HG02840 (cell line): ENCODE measurements at regions not wholly inside any gene's neighbourhood (a gene's known extent, or its start where the extent isn't known, plus 50 kb on each side); places are given as distances from the start of the nearest gene placed in this dataset.
"Not testable (repeated sequence)": the region's sequence is repeated elsewhere in the genome, so short reads cannot be mapped to it uniquely, and the experiment has no call there.

ENCODE experiments used
- ATAC-seq: cut with Tn5 transposase; IDR thresholded peaks from one replicate; pipeline ENCODE4 v1.9.1; 2021; ENCODE audit warnings: mild to moderate bottlenecking, moderate library complexity, moderate number of reproducible peaks; ENCODE audit not compliant: unreplicated experiment, low FRiP score

GRCh38 chr13:23067129-23067528, 113.7 kb upstream of the SGCG start:
- no peak for ATAC-seq

- no peak for ATAC-seq
Measured at GRCh38 chr13:23069566-23069965, 111.2 kb upstream of the SGCG start.

DNA sequence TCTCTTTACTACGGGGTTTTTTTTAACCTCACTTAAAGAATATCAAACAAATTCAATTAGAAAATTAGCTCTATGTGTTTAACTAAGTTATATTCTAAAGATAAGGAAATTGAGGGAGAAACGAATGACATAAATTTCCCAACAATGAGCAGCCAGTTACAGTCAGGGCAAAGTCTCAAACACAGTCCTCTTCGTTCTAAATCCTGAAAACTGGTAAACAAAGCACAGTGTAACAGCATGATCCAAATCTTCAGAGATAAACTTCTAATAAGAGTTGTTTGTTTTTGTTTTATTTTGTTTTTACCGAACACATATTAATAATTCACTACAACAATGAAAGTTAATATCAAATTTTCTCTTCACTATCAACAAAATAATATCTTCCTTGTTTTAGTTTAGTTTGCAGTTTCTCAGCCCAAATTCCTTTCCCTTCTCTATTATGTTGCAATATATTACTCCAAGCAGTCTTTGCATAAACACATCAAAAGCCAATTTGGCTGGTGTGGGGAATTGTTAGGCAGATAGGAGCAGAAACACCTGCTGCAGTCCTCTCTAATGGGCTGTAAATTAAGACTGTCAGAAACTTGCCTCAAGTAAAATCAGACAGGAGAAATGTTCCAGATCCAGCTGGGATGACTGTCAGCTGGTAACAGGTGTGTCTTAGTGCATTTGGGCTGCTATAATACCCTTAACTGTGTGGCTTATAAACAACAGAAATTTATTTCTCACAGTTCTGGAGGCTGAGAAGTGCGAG, 106.5 kb upstream of the SGCG start:
- ATAC-seq: no peak

DNA sequence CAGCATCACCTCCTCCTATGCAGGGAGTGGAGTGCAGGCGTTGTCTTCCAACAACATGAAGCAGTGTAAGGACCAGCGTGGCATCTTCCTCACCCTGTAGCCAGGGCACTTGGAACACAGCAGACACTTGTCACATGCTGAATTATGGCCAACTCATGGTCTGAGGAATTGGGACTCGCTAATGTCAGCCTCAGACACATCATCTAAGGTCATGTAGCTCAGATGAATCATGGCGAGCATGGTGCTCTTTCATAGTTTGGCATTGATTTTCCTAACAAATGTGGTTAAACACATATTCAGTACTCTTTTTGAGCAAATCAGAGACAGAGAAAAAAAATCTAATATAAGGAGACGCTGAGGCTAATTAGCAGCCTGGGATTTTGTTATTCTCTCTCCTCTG, 99.6 kb upstream of the SGCG start:
- ATAC-seq: no peak

DNA sequence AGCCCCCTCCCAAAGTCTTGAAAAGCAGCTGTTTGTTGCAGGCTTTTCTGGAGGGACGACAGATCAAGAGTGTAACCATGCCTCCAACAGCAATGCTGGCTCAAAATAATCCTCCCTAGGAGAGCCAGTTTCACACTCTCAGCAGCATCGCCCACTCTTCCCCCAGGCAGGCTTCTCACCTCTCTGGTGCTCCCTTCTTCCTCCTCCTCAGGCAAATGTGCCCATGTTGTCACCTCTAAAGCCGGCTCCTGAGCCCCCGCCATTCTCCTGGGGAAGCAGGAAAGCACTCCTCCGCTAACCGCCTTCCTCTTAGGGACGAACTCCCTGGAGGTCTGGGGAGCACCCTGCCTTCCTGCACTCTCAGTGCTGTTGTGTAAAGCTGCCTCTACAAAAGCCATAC, 98.9 kb upstream of the SGCG start:
- ATAC-seq: no peak

DNA sequence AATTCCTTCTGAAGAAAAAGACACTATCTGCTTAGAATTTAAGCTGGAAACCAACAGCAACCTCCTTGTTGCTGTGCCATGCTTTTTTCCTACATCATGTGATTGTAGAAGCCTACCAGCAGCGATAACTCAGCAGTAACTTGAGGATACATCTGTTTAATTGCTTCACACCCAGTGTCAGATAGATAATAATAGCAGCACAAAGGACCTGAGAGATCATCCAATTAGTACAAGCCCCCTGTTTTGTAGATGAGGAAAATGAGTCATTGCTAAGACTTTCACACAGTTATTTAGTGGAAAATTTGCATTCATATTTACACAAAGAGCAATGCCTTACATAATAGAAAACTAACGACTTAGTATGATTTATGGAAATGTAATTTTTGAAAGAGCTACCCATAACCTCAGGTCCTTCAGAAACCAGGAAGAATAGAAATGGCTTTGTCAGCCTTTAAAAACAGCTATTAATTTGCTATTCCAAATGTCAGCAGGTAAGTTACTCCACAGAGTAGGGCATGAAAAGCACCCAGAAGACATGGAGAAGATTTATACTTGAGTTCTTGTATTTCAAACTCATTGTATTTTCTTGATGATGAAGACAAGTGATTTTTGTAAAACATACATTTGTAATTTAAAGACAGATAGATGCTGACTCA, 93.7 kb upstream of the SGCG start:
- ATAC-seq: no peak

DNA sequence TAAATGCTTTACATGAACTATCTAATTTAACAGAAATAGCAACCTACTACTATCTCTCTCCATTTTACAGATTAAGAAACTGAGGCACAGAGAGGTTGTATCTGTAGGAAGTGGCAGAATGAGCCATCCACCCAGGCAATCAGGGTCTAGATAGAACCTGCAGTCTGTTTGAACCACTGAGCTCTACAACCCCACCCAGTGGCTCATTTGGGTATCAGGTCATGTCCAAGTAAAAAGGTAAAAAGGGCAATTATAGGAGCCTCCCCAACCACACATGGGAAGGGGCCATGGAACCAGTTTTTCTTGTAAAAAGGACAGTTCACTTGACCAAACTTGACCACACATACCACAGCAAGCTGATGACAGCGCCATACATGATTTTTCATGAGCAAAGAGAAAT, 92.9 kb upstream of the SGCG start:
- no peak for ATAC-seq

- ATAC-seq: no peak
Measured at GRCh38 chr13:23098161-23098907, 82.4 kb upstream of the SGCG start.

DNA sequence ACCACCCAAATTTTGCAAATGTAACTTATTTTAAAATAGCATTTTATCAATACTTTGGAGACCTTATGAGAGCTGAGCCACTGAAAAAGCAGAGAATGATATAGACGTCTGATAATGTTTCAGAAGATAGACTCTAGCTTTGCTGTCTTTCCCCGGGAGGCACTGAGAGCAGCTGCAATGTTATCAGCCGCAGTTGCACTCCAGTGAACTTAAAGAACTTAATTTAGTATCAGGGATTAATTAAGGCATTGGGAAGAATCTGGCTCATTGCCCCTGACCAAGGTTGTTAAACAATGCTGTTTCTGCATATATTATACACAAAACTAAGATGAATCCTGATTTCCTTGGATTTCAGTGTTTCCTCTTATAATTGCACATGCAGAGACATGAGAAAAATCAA, 75.7 kb upstream of the SGCG start:
- ATAC-seq: no peak

DNA sequence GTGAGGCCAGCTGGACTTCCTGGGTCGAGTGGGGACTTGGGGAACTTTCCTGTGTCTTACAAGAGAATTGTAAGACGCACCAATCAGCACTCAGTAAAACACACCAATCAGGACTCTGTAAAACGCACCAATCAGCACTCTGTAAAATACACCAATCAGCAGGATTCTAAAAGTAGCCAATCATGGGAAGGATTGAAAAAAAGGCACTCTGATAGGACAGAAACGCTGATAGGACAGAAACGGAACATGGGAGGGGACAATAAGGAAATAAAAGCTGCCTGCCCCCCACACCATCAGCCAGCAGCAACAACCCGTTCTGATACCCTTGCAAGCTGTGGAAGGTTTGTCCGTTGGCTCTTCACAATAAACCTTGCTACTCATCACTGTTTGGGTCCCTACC, 73.1 kb upstream of the SGCG start:
- ATAC-seq: no peak

GRCh38 chr13:23119131-23119530, 61.6 kb upstream of the SGCG start:
- ATAC-seq: no peak

- not testable (repeated sequence) for ATAC-seq
Measured at GRCh38 chr13:23127540-23127939, 53.2 kb upstream of the SGCG start.

DNA sequence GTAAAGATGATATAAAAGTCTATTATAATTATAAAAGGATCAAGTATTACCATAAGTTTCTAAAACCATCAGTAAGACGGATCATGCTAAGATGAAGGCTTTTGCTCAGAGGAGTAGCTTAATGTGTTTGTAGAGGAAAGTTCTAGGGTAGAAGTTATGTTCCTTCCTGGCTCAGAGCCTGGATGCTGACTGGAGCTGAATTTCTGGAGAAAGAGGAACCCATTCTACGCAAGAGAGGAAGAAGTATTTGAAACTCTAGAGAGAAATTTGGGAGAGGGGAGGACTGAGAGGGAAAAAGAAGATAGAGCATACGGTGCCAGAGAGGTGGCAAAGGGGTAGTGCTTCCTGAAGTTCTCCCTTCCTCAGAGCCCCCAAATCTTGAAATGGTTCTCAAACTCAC, 51.4 kb upstream of the SGCG start:
- ATAC-seq: no peak
